MCF 10A (cell line): ENCODE measurements at regions not wholly inside any gene's neighbourhood (a gene's known extent, or its start where the extent isn't known, plus 50 kb on each side); places are given as distances from the start of the nearest gene placed in this dataset.

Experiments used
- BruUV-seq: library from RNA; stranded (reverse); fragments of 400-500 nt; replicated peaks from 2 replicates; lab custom pipeline; 2021; lab: Mats Ljungman, UMichigan
- CTCF ChIA-PET: fragments of 300-600 bp; sonication (Branson Sonifier 250); formaldehyde crosslinking; extraction: SDS; loops from one replicate; lab custom pipeline; 2021; ENCODE audit warnings: antibody characterized with exemption, inconsistent platforms; lab: Yijun Ruan, JAX
- POLR2A ChIA-PET: fragments of 300-600, 350-650 bp; sonication (Branson Sonifier 250); formaldehyde crosslinking; extraction: SDS; loops from one replicate; lab custom pipeline; 2020; ENCODE audit warnings: antibody characterized with exemption, inconsistent platforms; lab: Yijun Ruan, JAX
- DNase-seq: peaks from one replicate; pipeline ENCODE4 v3.0.0-alpha.2; 2018; ENCODE audit not compliant: unreplicated experiment
- H3K27ac Mint-ChIP-seq: one replicate; pipeline ENCODE4 v1.8.0; 2022; ENCODE audit warnings: mild to moderate bottlenecking, low read depth, mixed read lengths; ENCODE audit not compliant: unreplicated experiment
- H3K27me3 Mint-ChIP-seq: one replicate; pipeline ENCODE4 v1.8.0; 2022; ENCODE audit warnings: mixed read lengths; ENCODE audit not compliant: insufficient read depth, unreplicated experiment
- H3K36me3 Mint-ChIP-seq: one replicate; pipeline ENCODE4 v1.8.0; 2022; ENCODE audit warnings: mild to moderate bottlenecking, moderate library complexity, mixed read lengths; ENCODE audit not compliant: insufficient read depth, unreplicated experiment
- H3K4me1 Mint-ChIP-seq: one replicate; pipeline ENCODE4 v1.8.0; 2022; ENCODE audit warnings: mixed read lengths; ENCODE audit not compliant: insufficient read depth, unreplicated experiment
- H3K4me3 Mint-ChIP-seq: one replicate; pipeline ENCODE4 v1.8.0; 2022; ENCODE audit warnings: mild to moderate bottlenecking, moderate library complexity, mixed read lengths; ENCODE audit not compliant: unreplicated experiment
- H3K9me3 Mint-ChIP-seq: one replicate; pipeline ENCODE4 v1.8.0; 2022; ENCODE audit warnings: mixed read lengths; ENCODE audit not compliant: unreplicated experiment
- intact Hi-C: fragments of 100-400 bp; cut with micrococcal nuclease; formaldehyde crosslinking; loops from 2 replicates; pipeline ENCODE4 v1.14.1; 2022
- TF ChIP-seq, protein P1 (sequence below): fragments of 200-600 bp; IDR thresholded peaks from one replicate; pipeline ENCODE4 v1.8.0; 2022; ENCODE audit warnings: antibody characterized with exemption, mild to moderate bottlenecking; ENCODE audit not compliant: unreplicated experiment

DNA sequence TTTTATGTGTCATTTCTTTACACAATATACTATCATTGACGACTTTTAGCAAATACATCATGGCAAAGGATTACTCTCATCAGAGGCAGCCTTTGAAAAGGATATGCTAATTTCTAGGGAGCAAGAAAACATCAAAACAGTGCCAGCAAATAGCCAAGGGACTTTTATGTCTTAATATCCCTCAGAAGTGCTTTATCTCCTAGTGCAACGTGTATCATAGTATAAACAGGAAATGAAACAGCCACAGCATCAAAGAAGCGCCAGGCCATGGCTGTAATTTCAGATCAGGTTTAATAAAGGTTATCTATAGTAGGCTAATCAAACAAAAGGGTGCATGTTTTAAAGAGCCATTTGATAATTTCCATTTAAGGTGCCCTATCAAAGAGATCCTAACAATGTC, 159.9 kb downstream of the AXIN2 start:
- BruUV-seq, result no TSS peak
- H3K4me3 Mint-ChIP-seq, result no peak overlapping the region
- TF ChIP-seq, protein P1, sequence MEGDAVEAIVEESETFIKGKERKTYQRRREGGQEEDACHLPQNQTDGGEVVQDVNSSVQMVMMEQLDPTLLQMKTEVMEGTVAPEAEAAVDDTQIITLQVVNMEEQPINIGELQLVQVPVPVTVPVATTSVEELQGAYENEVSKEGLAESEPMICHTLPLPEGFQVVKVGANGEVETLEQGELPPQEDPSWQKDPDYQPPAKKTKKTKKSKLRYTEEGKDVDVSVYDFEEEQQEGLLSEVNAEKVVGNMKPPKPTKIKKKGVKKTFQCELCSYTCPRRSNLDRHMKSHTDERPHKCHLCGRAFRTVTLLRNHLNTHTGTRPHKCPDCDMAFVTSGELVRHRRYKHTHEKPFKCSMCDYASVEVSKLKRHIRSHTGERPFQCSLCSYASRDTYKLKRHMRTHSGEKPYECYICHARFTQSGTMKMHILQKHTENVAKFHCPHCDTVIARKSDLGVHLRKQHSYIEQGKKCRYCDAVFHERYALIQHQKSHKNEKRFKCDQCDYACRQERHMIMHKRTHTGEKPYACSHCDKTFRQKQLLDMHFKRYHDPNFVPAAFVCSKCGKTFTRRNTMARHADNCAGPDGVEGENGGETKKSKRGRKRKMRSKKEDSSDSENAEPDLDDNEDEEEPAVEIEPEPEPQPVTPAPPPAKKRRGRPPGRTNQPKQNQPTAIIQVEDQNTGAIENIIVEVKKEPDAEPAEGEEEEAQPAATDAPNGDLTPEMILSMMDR, result no peak
- H3K36me3 Mint-ChIP-seq, result no peaks in the 10 kb centered on the region
- H3K27ac Mint-ChIP-seq, result no peak overlapping the region
- ChIA-PET POLR2A (interaction anchor here (1.0 kb wide), 1 partner anchor 9 kb away, joined by 3 read pairs; no protein-coding TSS in a partner anchor), CTCF (interaction anchor here (1.1 kb wide), 1 partner anchor 13 kb away, joined by 3 read pairs; no protein-coding TSS in a partner anchor)
- peaks cover 17% of the 10 kb centered on the region for H3K27me3 Mint-ChIP-seq
- intact Hi-C loops, result no loop called here
- H3K9me3 Mint-ChIP-seq, result no peaks in the 10 kb centered on the region
- DNase-seq, result no peak
- H3K4me1 Mint-ChIP-seq, result peaks cover 6% of the 10 kb centered on the region

DNA sequence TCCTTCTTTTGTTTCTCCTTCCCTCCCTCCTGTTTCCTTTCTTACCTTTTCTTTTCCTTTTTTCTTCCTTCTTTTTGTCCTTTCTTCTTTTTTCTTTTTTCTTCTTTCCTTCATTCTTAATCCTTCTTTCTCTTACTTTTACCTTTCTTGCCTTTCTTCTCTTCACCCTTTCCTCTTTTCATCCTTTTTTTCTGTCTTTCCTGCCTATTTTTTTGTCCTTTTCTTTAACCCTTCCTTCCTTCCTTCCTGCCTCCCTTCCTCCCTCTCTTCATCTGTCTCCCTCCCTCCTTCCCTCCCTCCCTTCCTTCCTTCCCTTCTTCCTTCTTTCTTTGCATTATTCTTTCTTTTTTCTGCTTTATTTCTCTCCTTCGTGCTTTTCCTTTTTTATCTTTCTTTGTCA, 160.7 kb downstream of the AXIN2 start:
- ChIA-PET POLR2A (interaction anchor here (0.7 to 1.0 kb wide), 2 partner anchors 10 to 432 kb away, joined by 3 read pairs; no protein-coding TSS in a partner anchor), CTCF (interaction anchor here (0.8 kb wide), 1 partner anchor 157 kb away, joined by 3 read pairs; no protein-coding TSS in a partner anchor)
- H3K27me3 Mint-ChIP-seq, result peaks cover 17% of the 10 kb centered on the region
- TF ChIP-seq, protein P1, result no peak
- no peak overlapping the region for H3K4me3 Mint-ChIP-seq
- no TSS peak for BruUV-seq
- peak overlapping the region; percentile 49 for H3K27ac Mint-ChIP-seq
- no peaks in the 10 kb centered on the region for H3K9me3 Mint-ChIP-seq
- no peaks in the 10 kb centered on the region for H3K36me3 Mint-ChIP-seq
- H3K4me1 Mint-ChIP-seq, result peaks cover 6% of the 10 kb centered on the region
- DNase-seq, result no peak
- intact Hi-C loops, result no loop called here

DNA sequence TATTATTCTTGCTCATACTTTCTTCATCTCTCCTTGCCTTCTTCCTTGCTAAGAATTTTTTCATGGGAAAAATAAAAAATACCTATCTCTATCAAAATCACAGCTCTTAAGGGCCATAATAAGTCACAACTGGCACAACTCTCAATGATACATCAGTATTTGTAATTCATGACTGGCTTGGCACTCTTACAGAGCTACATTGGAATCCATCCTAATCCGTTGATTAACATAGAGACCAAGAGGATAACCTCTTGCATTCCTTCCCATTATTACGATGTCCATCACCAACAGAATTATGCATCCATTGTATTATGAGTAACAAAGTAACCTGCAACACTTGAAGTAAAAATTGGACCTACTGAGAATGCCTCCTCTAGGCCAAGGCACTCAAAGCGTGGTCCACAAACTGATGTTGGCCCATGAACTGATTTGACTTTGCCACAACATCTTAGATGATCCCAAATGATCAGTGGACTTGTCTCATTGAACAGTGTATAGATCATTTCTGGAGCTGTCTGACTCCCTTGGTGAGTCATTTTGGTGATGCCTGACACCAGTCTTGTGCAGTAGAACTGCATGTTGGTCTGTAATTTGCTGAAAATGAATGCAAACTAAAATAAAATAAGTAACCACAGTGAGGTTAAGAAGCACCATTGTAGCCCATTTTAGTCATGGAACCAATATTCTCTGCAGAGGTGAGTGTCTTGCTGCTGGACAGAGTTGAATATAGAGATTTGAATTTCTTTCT, 163.2 kb downstream of the AXIN2 start:
- Mint-ChIP-seq H3K36me3 (no peaks in the 10 kb centered on the region), H3K4me3 (no peak overlapping the region), H3K4me1 (peaks cover 6% of the 10 kb centered on the region), H3K27ac (no peak overlapping the region), H3K9me3 (no peaks in the 10 kb centered on the region), H3K27me3 (peaks cover 17% of the 10 kb centered on the region)
- TF ChIP-seq, protein P1, result no peak
- no TSS peak for BruUV-seq
- ChIA-PET POLR2A (no interaction called here), CTCF (interaction anchor here (0.6 kb wide), 1 partner anchor 111 kb away, joined by 5 read pairs; no protein-coding TSS in a partner anchor)
- intact Hi-C loops, result no loop called here
- DNase-seq, result no peak

DNA sequence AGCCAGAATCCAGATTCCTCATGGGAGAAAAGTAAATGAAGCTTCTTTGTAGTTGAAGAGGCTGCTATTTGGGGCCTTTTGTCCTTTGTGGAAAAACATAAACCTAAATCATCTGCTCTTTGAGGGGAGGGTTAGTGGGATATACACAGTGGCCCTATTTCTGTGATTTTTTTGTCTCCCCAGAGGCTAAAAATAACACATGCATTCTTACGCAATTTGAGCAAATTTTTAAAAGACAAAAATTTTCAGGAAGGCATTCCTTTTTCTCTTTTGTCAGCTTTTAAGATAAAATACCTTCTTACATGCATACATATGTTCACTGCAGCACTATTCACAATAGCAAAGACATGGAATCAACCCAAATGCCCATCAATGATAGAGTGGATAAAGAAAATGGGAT, 165.5 kb downstream of the AXIN2 start:
- peaks cover 10% of the 10 kb centered on the region for H3K27me3 Mint-ChIP-seq
- no peaks in the 10 kb centered on the region for H3K36me3 Mint-ChIP-seq
- H3K4me1 Mint-ChIP-seq, result peaks cover 2% of the 10 kb centered on the region
- H3K9me3 Mint-ChIP-seq, result no peaks in the 10 kb centered on the region
- TF ChIP-seq, protein P1, result no peak
- no TSS peak for BruUV-seq
- no peak overlapping the region for H3K27ac Mint-ChIP-seq
- intact Hi-C loops, result no loop called here
- H3K4me3 Mint-ChIP-seq, result no peak overlapping the region
- ChIA-PET POLR2A (interaction anchor here (1.0 kb wide), 1 partner anchor 10 kb away, joined by 3 read pairs; no protein-coding TSS in a partner anchor), CTCF (interaction anchor here (0.8 kb wide), 1 partner anchor 47 kb away, joined by 3 read pairs; no protein-coding TSS in a partner anchor)
- no peak for DNase-seq
